ENCODE measurements at regions not wholly inside any gene's neighbourhood (a gene's known extent, or its start where the extent isn't known, plus 50 kb on each side); places are given as distances from the start of the nearest gene placed in this dataset.

DNA sequence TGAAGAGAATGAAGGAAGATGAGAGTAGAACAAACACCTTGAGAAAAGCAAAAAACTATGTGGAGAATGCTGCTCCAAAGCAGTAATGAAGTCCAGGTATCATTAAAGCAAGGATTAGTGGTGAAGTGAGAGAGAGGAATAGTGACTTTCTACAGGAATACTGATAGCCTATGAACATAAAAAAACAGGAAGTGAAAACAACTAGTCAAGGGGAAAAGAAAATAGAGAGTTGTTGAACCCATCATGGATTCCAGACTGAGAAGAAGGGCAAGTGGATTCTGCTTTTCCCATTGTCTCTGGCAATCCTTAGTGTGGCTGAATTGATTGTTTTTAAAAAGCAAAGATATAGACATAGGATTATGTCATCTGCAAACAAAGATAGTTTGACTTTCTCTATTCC, 119.9 kb upstream of the LHX8 start:
- Histone ChIP-seq H3K27ac (no peak overlapping the region), H3K36me3 (no peaks in the 10 kb centered on the region), H3K4me1 (no peaks in the 10 kb centered on the region), H3K4me3 (no peak overlapping the region), H3K27me3 (no peaks in the 10 kb centered on the region), H3K9me3 (peaks cover 0 to 11% (median 0%) of the 10 kb centered on the region in 12 donors)
- TF ChIP-seq POLR2A (IDR thresholded peaks at IDR 0.05) = no peak
- TF ChIP-seq, protein P1, sequence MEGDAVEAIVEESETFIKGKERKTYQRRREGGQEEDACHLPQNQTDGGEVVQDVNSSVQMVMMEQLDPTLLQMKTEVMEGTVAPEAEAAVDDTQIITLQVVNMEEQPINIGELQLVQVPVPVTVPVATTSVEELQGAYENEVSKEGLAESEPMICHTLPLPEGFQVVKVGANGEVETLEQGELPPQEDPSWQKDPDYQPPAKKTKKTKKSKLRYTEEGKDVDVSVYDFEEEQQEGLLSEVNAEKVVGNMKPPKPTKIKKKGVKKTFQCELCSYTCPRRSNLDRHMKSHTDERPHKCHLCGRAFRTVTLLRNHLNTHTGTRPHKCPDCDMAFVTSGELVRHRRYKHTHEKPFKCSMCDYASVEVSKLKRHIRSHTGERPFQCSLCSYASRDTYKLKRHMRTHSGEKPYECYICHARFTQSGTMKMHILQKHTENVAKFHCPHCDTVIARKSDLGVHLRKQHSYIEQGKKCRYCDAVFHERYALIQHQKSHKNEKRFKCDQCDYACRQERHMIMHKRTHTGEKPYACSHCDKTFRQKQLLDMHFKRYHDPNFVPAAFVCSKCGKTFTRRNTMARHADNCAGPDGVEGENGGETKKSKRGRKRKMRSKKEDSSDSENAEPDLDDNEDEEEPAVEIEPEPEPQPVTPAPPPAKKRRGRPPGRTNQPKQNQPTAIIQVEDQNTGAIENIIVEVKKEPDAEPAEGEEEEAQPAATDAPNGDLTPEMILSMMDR (IDR thresholded peaks at IDR 0.05) = no peak
- DNase-seq (no peak), ATAC-seq (no peak)
- intact Hi-C loops (cut with DNase I) = no loop called here

DNA sequence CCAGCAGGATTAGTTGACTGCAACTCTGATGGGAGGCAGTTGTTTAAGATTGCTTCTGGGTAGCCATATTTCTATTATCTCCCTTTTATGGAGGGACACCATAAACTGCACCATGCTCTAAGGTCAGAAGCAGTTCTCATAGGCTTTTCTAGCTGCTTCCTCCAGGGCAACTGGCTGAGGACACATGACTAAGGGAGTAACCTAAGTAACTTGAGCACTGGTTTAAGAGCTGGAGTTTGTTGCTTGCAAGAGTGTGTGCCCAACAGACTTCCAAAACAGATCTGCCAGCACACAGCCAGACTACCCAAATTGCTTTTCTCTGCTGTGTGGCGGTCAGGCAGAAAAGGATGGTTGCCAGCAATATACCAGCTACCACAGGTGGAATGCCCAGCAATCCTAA, 111.2 kb upstream of the LHX8 start:
- Histone ChIP-seq H3K4me1 (no peaks in the 10 kb centered on the region), H3K27me3 (no peaks in the 10 kb centered on the region), H3K4me3 (no peak overlapping the region), H3K36me3 (no peaks in the 10 kb centered on the region), H3K9me3 (peaks cover 0 to 11% (median 0%) of the 10 kb centered on the region in 12 donors), H3K27ac (no peak overlapping the region)
- DNase-seq (no peak), ATAC-seq (no peak)
- 70 to 93% (median 81%) methylated on average over 1 of the region's 1 CpG for WGBS, 4 donors
- TF ChIP-seq, protein P1 (IDR thresholded peaks at IDR 0.05) = no peak
- no peak for TF ChIP-seq POLR2A (IDR thresholded peaks at IDR 0.05)
- intact Hi-C loops (cut with DNase I) = no loop called here

DNA sequence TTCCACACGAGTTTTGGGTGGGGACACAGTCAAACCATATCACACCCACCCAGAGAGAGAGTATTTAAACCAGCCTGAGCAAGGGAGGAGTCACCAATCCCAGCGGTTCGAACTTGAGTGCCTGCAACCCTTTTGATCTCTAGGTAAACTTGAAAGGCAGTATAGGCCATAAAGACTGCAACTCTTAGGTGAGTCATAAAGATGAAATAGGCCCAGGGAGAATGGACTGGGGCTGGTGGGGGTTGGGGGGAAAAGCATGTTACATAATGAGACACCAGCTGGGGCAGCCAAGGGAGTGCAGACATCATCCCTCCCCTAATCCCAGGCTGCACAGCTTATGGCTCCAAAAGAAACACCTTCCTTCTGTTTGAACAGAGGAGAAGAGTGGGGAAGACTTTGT, 99.8 kb upstream of the LHX8 start:
- no peaks in the 10 kb centered on the region for H3K27me3 ChIP-seq
- intact Hi-C loops (cut with DNase I) = no loop called here
- no peaks in the 10 kb centered on the region for H3K36me3 ChIP-seq
- ATAC-seq = no peak
- no peaks in the 10 kb centered on the region for H3K4me1 ChIP-seq
- no peak for DNase-seq
- WGBS, 4 donors = 59 to 69% (median 64%) methylated on average over 3 of the region's 3 CpGs
- no peak overlapping the region for H3K27ac ChIP-seq
- no peak overlapping the region for H3K4me3 ChIP-seq
- H3K9me3 ChIP-seq = peaks cover 0 to 47% (median 14%) of the 10 kb centered on the region in 12 donors
- TF ChIP-seq, protein P1 (IDR thresholded peaks at IDR 0.05) = no peak
- TF ChIP-seq POLR2A (IDR thresholded peaks at IDR 0.05) = no peak

DNA sequence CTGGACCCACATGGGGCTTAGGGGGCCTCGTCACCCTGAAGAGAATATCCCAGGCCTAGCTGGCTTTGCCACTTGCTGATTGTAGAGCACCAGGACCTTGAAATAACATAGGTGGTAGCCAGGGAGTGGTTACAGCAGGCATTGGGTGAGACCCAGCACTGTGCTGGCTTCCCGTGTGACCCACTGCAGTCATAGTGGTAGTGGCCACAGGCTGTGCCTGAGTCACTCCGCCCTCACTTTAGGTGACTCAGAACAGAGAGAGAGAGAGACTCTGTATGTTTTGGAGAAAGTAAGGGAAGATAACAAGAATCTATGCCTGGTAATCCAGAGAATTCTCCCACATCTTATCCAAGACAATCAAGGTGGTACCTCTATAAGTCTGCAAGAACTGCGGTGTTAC, 98.7 kb upstream of the LHX8 start:
- intact Hi-C loops (cut with DNase I) = no loop called here
- Histone ChIP-seq H3K9me3 (peaks cover 0 to 47% (median 18%) of the 10 kb centered on the region in 12 donors), H3K36me3 (no peaks in the 10 kb centered on the region), H3K27me3 (no peaks in the 10 kb centered on the region), H3K4me1 (no peaks in the 10 kb centered on the region), H3K27ac (no peak overlapping the region), H3K4me3 (no peak overlapping the region)
- no peak for DNase-seq
- no peak for ATAC-seq
- 70 to 75% (median 74%) methylated on average over 4 of the region's 4 CpGs for WGBS, 4 donors
- TF ChIP-seq POLR2A (IDR thresholded peaks at IDR 0.05) = no peak
- TF ChIP-seq, protein P1 (IDR thresholded peaks at IDR 0.05) = no peak
